ENCODE measurements at regions not wholly inside any gene's neighbourhood (a gene's known extent, or its start where the extent isn't known, plus 50 kb on each side); places are given as distances from the start of the nearest gene placed in this dataset.

- peaks cover 17% of the 10 kb centered on the region for H3K4me1 Mint-ChIP-seq
- no peak overlapping the region for H3K4me3 Mint-ChIP-seq
- no peak overlapping the region for H3K27ac Mint-ChIP-seq (ENCODE audit: unreplicated experiment)
- TF ChIP-seq, protein P1, sequence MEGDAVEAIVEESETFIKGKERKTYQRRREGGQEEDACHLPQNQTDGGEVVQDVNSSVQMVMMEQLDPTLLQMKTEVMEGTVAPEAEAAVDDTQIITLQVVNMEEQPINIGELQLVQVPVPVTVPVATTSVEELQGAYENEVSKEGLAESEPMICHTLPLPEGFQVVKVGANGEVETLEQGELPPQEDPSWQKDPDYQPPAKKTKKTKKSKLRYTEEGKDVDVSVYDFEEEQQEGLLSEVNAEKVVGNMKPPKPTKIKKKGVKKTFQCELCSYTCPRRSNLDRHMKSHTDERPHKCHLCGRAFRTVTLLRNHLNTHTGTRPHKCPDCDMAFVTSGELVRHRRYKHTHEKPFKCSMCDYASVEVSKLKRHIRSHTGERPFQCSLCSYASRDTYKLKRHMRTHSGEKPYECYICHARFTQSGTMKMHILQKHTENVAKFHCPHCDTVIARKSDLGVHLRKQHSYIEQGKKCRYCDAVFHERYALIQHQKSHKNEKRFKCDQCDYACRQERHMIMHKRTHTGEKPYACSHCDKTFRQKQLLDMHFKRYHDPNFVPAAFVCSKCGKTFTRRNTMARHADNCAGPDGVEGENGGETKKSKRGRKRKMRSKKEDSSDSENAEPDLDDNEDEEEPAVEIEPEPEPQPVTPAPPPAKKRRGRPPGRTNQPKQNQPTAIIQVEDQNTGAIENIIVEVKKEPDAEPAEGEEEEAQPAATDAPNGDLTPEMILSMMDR (conservative IDR thresholded peaks at IDR 0.05) = no peak
- H3K27me3 Mint-ChIP-seq (ENCODE audit: low read depth) = no peaks in the 10 kb centered on the region
- no peaks in the 10 kb centered on the region for H3K36me3 Mint-ChIP-seq (ENCODE audit: low read depth)
- no peak for DNase-seq (ENCODE audit: low read depth, low spot score)
- H3K9me3 Mint-ChIP-seq = no peaks in the 10 kb centered on the region
Observed at GRCh38 chr9:7338586-7339281, 460.8 kb downstream of the DMAC1 start.

- H3K9me3 Mint-ChIP-seq = no peaks in the 10 kb centered on the region
- H3K36me3 Mint-ChIP-seq (ENCODE audit: low read depth) = no peaks in the 10 kb centered on the region
- no peak overlapping the region for H3K4me3 Mint-ChIP-seq
- TF ChIP-seq, protein P1 (conservative IDR thresholded peaks at IDR 0.05) = no peak
- H3K27ac Mint-ChIP-seq (ENCODE audit: unreplicated experiment) = no peak overlapping the region
- no peak for DNase-seq (ENCODE audit: low read depth, low spot score)
- H3K27me3 Mint-ChIP-seq (ENCODE audit: low read depth) = no peaks in the 10 kb centered on the region
- H3K4me1 Mint-ChIP-seq = no peaks in the 10 kb centered on the region
Observed at GRCh38 chr9:7336356-7337065, 463.1 kb downstream of the DMAC1 start.

DNA sequence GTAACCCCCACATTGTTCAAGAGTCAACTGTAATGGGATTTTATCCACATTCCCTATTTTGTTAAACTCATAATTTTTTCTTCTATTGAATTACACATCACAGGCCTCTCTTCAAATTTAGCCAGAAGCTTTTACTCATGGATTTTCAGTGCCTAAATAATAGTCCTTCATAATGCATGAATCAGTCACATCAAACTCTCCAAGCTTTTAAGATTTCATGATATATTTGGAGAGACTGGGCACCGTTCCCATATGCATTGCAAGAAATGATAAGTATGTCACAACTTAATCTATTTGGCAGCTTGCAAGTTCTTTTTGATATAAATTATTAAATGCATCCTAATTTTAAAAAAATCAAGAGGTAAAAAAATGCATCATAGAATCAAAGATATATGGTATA, 465.9 kb downstream of the DMAC1 start:
- no peak for DNase-seq (ENCODE audit: low read depth, low spot score)
- Mint-ChIP-seq H3K4me3 (no peak overlapping the region), H3K9me3 (peaks cover under 1% of the 10 kb centered on the region), H3K27me3 (ENCODE audit: low read depth) (no peaks in the 10 kb centered on the region), H3K4me1 (no peaks in the 10 kb centered on the region), H3K27ac (ENCODE audit: unreplicated experiment) (no peak overlapping the region), H3K36me3 (ENCODE audit: low read depth) (no peaks in the 10 kb centered on the region)
- TF ChIP-seq, protein P1 (conservative IDR thresholded peaks at IDR 0.05) = no peak

DNA sequence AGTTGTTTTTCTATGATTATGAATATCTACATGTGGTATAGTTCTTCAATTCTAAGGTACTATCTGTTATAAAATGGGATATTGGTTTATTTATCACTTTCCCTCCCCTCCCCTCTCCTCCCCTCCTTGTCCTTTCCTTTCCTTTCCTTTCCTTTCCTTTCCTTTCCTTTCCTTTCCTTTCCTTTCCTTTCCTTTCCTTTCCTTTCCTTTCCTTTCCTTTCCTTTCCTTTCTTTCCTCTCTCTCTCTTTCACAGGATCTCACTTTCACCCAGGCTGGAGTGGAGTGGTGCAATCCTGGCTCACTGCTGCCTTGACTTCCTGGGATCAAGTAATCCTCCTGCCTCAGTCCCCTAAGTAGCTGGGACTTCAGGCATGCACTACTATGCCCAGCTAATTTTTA, 466.8 kb downstream of the DMAC1 start:
- TF ChIP-seq, protein P1 (conservative IDR thresholded peaks at IDR 0.05) = no peak
- H3K9me3 Mint-ChIP-seq = peaks cover 3% of the 10 kb centered on the region
- DNase-seq (ENCODE audit: low read depth, low spot score) = no peak
- H3K4me3 Mint-ChIP-seq = no peak overlapping the region
- H3K27me3 Mint-ChIP-seq (ENCODE audit: low read depth) = no peaks in the 10 kb centered on the region
- H3K4me1 Mint-ChIP-seq = no peaks in the 10 kb centered on the region
- no peaks in the 10 kb centered on the region for H3K36me3 Mint-ChIP-seq (ENCODE audit: low read depth)
- H3K27ac Mint-ChIP-seq (ENCODE audit: unreplicated experiment) = no peak overlapping the region

GRCh38 chr9:7328453-7328852, 471.1 kb downstream of the DMAC1 start:
- Mint-ChIP-seq H3K4me1 (no peaks in the 10 kb centered on the region), H3K27me3 (ENCODE audit: low read depth) (no peaks in the 10 kb centered on the region), H3K36me3 (ENCODE audit: low read depth) (no peaks in the 10 kb centered on the region), H3K4me3 (no peak overlapping the region), H3K9me3 (peaks cover 8% of the 10 kb centered on the region), H3K27ac (ENCODE audit: unreplicated experiment) (no peak overlapping the region)
- TF ChIP-seq, protein P1 (conservative IDR thresholded peaks at IDR 0.05) = no peak
- DNase-seq (ENCODE audit: low read depth, low spot score) = no peak
